ENCODE measurements at regions not wholly inside any gene's neighbourhood (a gene's known extent, or its start where the extent isn't known, plus 50 kb on each side); places are given as distances from the start of the nearest gene placed in this dataset.

GRCh38 chr4:182062936-182063335 is 180.3 kb upstream of the TENM3 start:
- TF ChIP-seq CTCF (IDR thresholded peaks at IDR 0.05) (no peak), POLR2A (IDR thresholded peaks at IDR 0.05) (no peak)
